Osteocyte (in vitro differentiated cells): ENCODE measurements at regions not wholly inside any gene's neighbourhood (a gene's known extent, or its start where the extent isn't known, plus 50 kb on each side); places are given as distances from the start of the nearest gene placed in this dataset.

Experiments
- DNase-seq: peaks from one replicate; pipeline ENCODE4 v3.0.0; 2021; ENCODE audit warnings: mixed read lengths; ENCODE audit not compliant: unreplicated experiment; ENCODE audit errors: extremely low spot score
- H3K27ac Mint-ChIP-seq: one replicate; pipeline ENCODE4 v1.8.0; 2021; ENCODE audit warnings: mild to moderate bottlenecking, mixed read lengths; ENCODE audit not compliant: unreplicated experiment
- H3K27me3 Mint-ChIP-seq: one replicate; pipeline ENCODE4 v1.8.0; 2021; ENCODE audit warnings: mixed read lengths; ENCODE audit not compliant: unreplicated experiment
- H3K36me3 Mint-ChIP-seq: one replicate; pipeline ENCODE4 v1.8.0; 2021; ENCODE audit warnings: mixed read lengths; ENCODE audit not compliant: unreplicated experiment
- H3K4me1 Mint-ChIP-seq: one replicate; pipeline ENCODE4 v1.8.0; 2021; ENCODE audit warnings: mixed read lengths; ENCODE audit not compliant: unreplicated experiment
- H3K4me3 Mint-ChIP-seq: one replicate; pipeline ENCODE4 v1.8.0; 2021; ENCODE audit warnings: mild to moderate bottlenecking, moderate library complexity, mixed read lengths; ENCODE audit not compliant: unreplicated experiment
- H3K9me3 Mint-ChIP-seq: one replicate; pipeline ENCODE4 v1.8.0; 2021; ENCODE audit warnings: mixed read lengths; ENCODE audit not compliant: unreplicated experiment
- TF ChIP-seq, protein P1 (sequence below): fragments of 200-600 bp; sonication (generic); IDR thresholded peaks from 2 replicates; pipeline ENCODE4 v1.5.0; 2021; ENCODE audit warnings: antibody characterized with exemption, mild to moderate bottlenecking, moderate library complexity

- TF ChIP-seq, protein P1, sequence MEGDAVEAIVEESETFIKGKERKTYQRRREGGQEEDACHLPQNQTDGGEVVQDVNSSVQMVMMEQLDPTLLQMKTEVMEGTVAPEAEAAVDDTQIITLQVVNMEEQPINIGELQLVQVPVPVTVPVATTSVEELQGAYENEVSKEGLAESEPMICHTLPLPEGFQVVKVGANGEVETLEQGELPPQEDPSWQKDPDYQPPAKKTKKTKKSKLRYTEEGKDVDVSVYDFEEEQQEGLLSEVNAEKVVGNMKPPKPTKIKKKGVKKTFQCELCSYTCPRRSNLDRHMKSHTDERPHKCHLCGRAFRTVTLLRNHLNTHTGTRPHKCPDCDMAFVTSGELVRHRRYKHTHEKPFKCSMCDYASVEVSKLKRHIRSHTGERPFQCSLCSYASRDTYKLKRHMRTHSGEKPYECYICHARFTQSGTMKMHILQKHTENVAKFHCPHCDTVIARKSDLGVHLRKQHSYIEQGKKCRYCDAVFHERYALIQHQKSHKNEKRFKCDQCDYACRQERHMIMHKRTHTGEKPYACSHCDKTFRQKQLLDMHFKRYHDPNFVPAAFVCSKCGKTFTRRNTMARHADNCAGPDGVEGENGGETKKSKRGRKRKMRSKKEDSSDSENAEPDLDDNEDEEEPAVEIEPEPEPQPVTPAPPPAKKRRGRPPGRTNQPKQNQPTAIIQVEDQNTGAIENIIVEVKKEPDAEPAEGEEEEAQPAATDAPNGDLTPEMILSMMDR, result no peak
- DNase-seq, result no peak
- Mint-ChIP-seq H3K36me3 (no peaks in the 10 kb centered on the region), H3K27ac (no peak overlapping the region), H3K9me3 (peaks cover 17% of the 10 kb centered on the region), H3K4me3 (no peak overlapping the region), H3K27me3 (peaks cover 30% of the 10 kb centered on the region), H3K4me1 (peaks cover 44% of the 10 kb centered on the region)
Observed at GRCh38 chr20:58130156-58130555, 98.3 kb downstream of the ANKRD60 start.

DNA sequence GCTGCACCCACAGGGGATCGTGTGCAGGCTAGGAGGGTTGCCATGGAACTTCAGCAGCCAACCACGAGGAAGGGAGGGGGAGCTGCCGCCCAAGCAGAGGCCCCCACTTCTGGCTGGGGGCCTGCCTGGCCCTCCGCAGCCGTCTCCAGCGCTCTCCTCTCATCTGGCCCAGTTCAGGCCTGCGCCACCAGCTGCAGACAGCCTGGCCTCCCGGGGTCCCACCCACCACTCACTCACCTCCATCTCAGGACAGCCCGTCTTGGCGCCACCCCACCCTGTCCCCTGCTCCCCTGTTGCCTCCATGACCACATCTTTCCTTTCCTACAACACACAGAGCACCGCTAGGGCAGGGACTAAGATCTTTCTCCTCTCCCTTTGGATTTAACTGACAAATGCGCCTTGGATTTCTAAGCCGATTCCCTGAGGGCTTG lies 98.7 kb downstream of the ANKRD60 start:
- Mint-ChIP-seq H3K27ac (no peak overlapping the region), H3K36me3 (no peaks in the 10 kb centered on the region), H3K27me3 (peaks cover 28% of the 10 kb centered on the region), H3K4me3 (no peak overlapping the region), H3K9me3 (peaks cover 19% of the 10 kb centered on the region), H3K4me1 (peaks cover 44% of the 10 kb centered on the region)
- DNase-seq, result peak; percentile 62
- TF ChIP-seq, protein P1, result no peak

- no peak overlapping the region for H3K27ac Mint-ChIP-seq
- H3K36me3 Mint-ChIP-seq, result no peaks in the 10 kb centered on the region
- H3K9me3 Mint-ChIP-seq, result peaks cover 19% of the 10 kb centered on the region
- peaks cover 31% of the 10 kb centered on the region for H3K27me3 Mint-ChIP-seq
- DNase-seq, result peak; percentile 71
- peaks cover 43% of the 10 kb centered on the region for H3K4me1 Mint-ChIP-seq
- no peak overlapping the region for H3K4me3 Mint-ChIP-seq
- TF ChIP-seq, protein P1, result no peak
Observed at GRCh38 chr20:58128635-58129625, 99.5 kb downstream of the ANKRD60 start.

DNA sequence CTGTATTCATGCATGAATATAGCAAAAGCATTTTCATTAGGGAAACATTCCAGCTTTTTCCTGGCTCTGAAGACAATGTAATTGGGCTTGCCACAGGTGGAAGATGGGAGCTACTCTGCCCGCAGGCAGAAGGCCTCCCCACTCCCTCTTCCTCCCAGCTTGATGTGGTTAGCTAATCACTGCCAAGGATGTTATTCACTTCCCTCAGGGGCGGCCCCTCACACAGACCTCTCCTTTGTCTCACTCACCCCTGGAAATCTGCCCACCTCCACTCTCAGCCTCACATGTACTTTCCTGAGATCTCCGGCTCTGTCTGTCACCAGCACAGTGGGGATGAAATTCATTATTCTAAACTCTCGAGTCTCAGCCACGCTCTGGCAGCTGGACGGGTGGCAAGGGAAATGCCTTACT lies 100.7 kb downstream of the ANKRD60 start:
- TF ChIP-seq, protein P1, result no peak
- Mint-ChIP-seq H3K27ac (no peak overlapping the region), H3K27me3 (peaks cover 30% of the 10 kb centered on the region), H3K4me1 (peaks cover 31% of the 10 kb centered on the region), H3K36me3 (no peaks in the 10 kb centered on the region), H3K4me3 (no peak overlapping the region), H3K9me3 (peaks cover 19% of the 10 kb centered on the region)
- DNase-seq, result peak; percentile 76

GRCh38 chr20:58125726-58126125 lies 102.7 kb downstream of the ANKRD60 start:
- Mint-ChIP-seq H3K27ac (no peak overlapping the region), H3K4me1 (peaks cover 11% of the 10 kb centered on the region), H3K4me3 (no peak overlapping the region), H3K27me3 (peaks cover 31% of the 10 kb centered on the region), H3K9me3 (peaks cover 19% of the 10 kb centered on the region), H3K36me3 (no peaks in the 10 kb centered on the region)
- no peak for DNase-seq
- TF ChIP-seq, protein P1, result no peak
